ENCODE measurements at regions not wholly inside any gene's neighbourhood (a gene's known extent, or its start where the extent isn't known, plus 50 kb on each side); places are given as distances from the start of the nearest gene placed in this dataset.

GRCh38 chr4:155488691-155489090 lies 111.9 kb upstream of the MAP9 start:
- no peak overlapping the region for H3K9ac ChIP-seq (ENCODE audit: low read length)
- TF ChIP-seq EZH2 (IDR thresholded peaks at IDR 0.05; ENCODE audit: borderline replicate concordance, insufficient read depth, low read length, poor library complexity, severe bottlenecking) = no peak
- no peak for TF ChIP-seq SMC3 (conservative IDR thresholded peaks at IDR 0.05; ENCODE audit: poor library complexity)
- no peak for TF ChIP-seq CTCF (IDR thresholded peaks at IDR 0.05; ENCODE audit: poor library complexity, severe bottlenecking)
- TF ChIP-seq TAF1 (IDR thresholded peaks at IDR 0.05; ENCODE audit: low read depth) = no peak
- TF ChIP-seq RAD21 (conservative IDR thresholded peaks at IDR 0.05) = no peak
- TF ChIP-seq, protein P1, sequence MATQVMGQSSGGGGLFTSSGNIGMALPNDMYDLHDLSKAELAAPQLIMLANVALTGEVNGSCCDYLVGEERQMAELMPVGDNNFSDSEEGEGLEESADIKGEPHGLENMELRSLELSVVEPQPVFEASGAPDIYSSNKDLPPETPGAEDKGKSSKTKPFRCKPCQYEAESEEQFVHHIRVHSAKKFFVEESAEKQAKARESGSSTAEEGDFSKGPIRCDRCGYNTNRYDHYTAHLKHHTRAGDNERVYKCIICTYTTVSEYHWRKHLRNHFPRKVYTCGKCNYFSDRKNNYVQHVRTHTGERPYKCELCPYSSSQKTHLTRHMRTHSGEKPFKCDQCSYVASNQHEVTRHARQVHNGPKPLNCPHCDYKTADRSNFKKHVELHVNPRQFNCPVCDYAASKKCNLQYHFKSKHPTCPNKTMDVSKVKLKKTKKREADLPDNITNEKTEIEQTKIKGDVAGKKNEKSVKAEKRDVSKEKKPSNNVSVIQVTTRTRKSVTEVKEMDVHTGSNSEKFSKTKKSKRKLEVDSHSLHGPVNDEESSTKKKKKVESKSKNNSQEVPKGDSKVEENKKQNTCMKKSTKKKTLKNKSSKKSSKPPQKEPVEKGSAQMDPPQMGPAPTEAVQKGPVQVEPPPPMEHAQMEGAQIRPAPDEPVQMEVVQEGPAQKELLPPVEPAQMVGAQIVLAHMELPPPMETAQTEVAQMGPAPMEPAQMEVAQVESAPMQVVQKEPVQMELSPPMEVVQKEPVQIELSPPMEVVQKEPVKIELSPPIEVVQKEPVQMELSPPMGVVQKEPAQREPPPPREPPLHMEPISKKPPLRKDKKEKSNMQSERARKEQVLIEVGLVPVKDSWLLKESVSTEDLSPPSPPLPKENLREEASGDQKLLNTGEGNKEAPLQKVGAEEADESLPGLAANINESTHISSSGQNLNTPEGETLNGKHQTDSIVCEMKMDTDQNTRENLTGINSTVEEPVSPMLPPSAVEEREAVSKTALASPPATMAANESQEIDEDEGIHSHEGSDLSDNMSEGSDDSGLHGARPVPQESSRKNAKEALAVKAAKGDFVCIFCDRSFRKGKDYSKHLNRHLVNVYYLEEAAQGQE (IDR thresholded peaks at IDR 0.05; ENCODE audit: borderline replicate concordance) = no peak
- no peak for TF ChIP-seq POLR2AphosphoS5 (IDR thresholded peaks at IDR 0.05)
- TF ChIP-seq EP300 (conservative IDR thresholded peaks at IDR 0.05; ENCODE audit: poor library complexity, severe bottlenecking) = no peak
- TF ChIP-seq MXI1 (conservative IDR thresholded peaks at IDR 0.05; ENCODE audit: poor library complexity, severe bottlenecking) = no peak
- H3F3A ChIP-seq (ENCODE audit: insufficient read depth, low read length, poor library complexity, severe bottlenecking) = no peaks in the 10 kb centered on the region
- no peaks in the 10 kb centered on the region for H3K27me3 ChIP-seq (ENCODE audit: insufficient read depth, low read depth, low read length)
- no peak overlapping the region for H3K4me2 ChIP-seq (ENCODE audit: low read length)
- no peaks in the 10 kb centered on the region for H3K79me2 ChIP-seq (replicated peaks; ENCODE audit: insufficient read depth, low read length)
- H3K27ac ChIP-seq (ENCODE audit: low read length) = no peak overlapping the region
- no peak overlapping the region for H3K4me3 ChIP-seq (ENCODE audit: low read length)
- H3K9me3 ChIP-seq (ENCODE audit: low read length) = no peaks in the 10 kb centered on the region
- H3K9me2 ChIP-seq (ENCODE audit: insufficient read depth, low read length) = no peaks in the 10 kb centered on the region
- H2AFZ ChIP-seq (ENCODE audit: low read depth, low read length) = no peak overlapping the region
- no peaks in the 10 kb centered on the region for H3K36me3 ChIP-seq (ENCODE audit: insufficient read depth, low read length)
- no peaks in the 10 kb centered on the region for H4K20me1 ChIP-seq (ENCODE audit: insufficient read depth)

- Histone ChIP-seq H3K9ac (ENCODE audit: low read length) (no peak overlapping the region), H3F3A (ENCODE audit: insufficient read depth, low read length, poor library complexity, severe bottlenecking) (no peaks in the 10 kb centered on the region), H3K79me2 (replicated peaks; ENCODE audit: insufficient read depth, low read length) (no peaks in the 10 kb centered on the region), H3K4me2 (ENCODE audit: low read length) (no peak overlapping the region), H4K20me1 (ENCODE audit: insufficient read depth) (no peaks in the 10 kb centered on the region), H3K27me3 (ENCODE audit: insufficient read depth, low read depth, low read length) (no peaks in the 10 kb centered on the region), H3K9me3 (ENCODE audit: low read length) (no peaks in the 10 kb centered on the region), H2AFZ (ENCODE audit: low read depth, low read length) (no peak overlapping the region), H3K9me2 (ENCODE audit: insufficient read depth, low read length) (no peaks in the 10 kb centered on the region), H3K27ac (ENCODE audit: low read length) (no peak overlapping the region), H3K4me3 (ENCODE audit: low read length) (no peak overlapping the region), H3K36me3 (ENCODE audit: insufficient read depth, low read length) (no peaks in the 10 kb centered on the region)
- TF ChIP-seq, protein P1 (IDR thresholded peaks at IDR 0.05; ENCODE audit: borderline replicate concordance) = no peak
- TF ChIP-seq CTCF (IDR thresholded peaks at IDR 0.05; ENCODE audit: poor library complexity, severe bottlenecking) (no peak), POLR2AphosphoS5 (IDR thresholded peaks at IDR 0.05) (no peak), RAD21 (conservative IDR thresholded peaks at IDR 0.05) (no peak), EP300 (conservative IDR thresholded peaks at IDR 0.05; ENCODE audit: poor library complexity, severe bottlenecking) (no peak), SMC3 (conservative IDR thresholded peaks at IDR 0.05; ENCODE audit: poor library complexity) (no peak), TAF1 (IDR thresholded peaks at IDR 0.05; ENCODE audit: low read depth) (no peak), EZH2 (IDR thresholded peaks at IDR 0.05; ENCODE audit: borderline replicate concordance, insufficient read depth, low read length, poor library complexity, severe bottlenecking) (no peak), MXI1 (conservative IDR thresholded peaks at IDR 0.05; ENCODE audit: poor library complexity, severe bottlenecking) (no peak)
Observed at GRCh38 chr4:155487210-155487609, 110.4 kb upstream of the MAP9 start.

Data from neural cell (in vitro differentiated cells).